ENCODE measurements at regions not wholly inside any gene's neighbourhood (a gene's known extent, or its start where the extent isn't known, plus 50 kb on each side); places are given as distances from the start of the nearest gene placed in this dataset.
"Not testable (repeated sequence)": the region's sequence is repeated elsewhere in the genome, so short reads cannot be mapped to it uniquely, and the experiment has no call there.

GRCh38 chr12:38159591-38160317 lies 156.8 kb upstream of the ALG10B start:
- no peak for DNase-seq

GRCh38 chr12:38160318-38161122 lies 156.1 kb upstream of the ALG10B start:
- no peak for DNase-seq

GRCh38 chr12:38161123-38162000 lies 155.2 kb upstream of the ALG10B start:
- no peak for DNase-seq

- DNase-seq = no peak
These were observed 154.6 kb upstream of the ALG10B start for GRCh38 chr12:38162013-38162412.

GRCh38 chr12:38162708-38163441 lies 153.7 kb upstream of the ALG10B start:
- no peak for DNase-seq

- DNase-seq = no peak
These were observed 153.2 kb upstream of the ALG10B start for GRCh38 chr12:38163442-38163801.

GRCh38 chr12:38166225-38166624 lies 150.3 kb upstream of the ALG10B start:
- DNase-seq = no peak

GRCh38 chr12:38175538-38175937 lies 141.0 kb upstream of the ALG10B start:
- DNase-seq = no peak

GRCh38 chr12:38183617-38184016 lies 133.0 kb upstream of the ALG10B start:
- not testable (repeated sequence) for DNase-seq

GRCh38 chr12:38197286-38197685 lies 119.3 kb upstream of the ALG10B start:
- DNase-seq = not testable (repeated sequence)

GRCh38 chr12:38201461-38202276 lies 114.9 kb upstream of the ALG10B start:
- no peak for DNase-seq

GRCh38 chr12:38204831-38205230 lies 111.7 kb upstream of the ALG10B start:
- no peak for DNase-seq

- no peak for DNase-seq
These were observed 94.6 kb upstream of the ALG10B start for GRCh38 chr12:38222011-38222410.

GRCh38 chr12:38238328-38238727 lies 78.2 kb upstream of the ALG10B start:
- not testable (repeated sequence) for DNase-seq

GRCh38 chr12:38253778-38254177 lies 62.8 kb upstream of the ALG10B start:
- DNase-seq = no peak

GRCh38 chr12:38258411-38258810 lies 58.2 kb upstream of the ALG10B start:
- DNase-seq = no peak

Measured in NCI-H345 (cell line).